Cardiac fibroblast (primary cell): ENCODE measurements at regions not wholly inside any gene's neighbourhood (a gene's known extent, or its start where the extent isn't known, plus 50 kb on each side); places are given as distances from the start of the nearest gene placed in this dataset.

Source experiments
- DNase-seq, 2 donors: peaks; one replicate each; pipeline versions ENCODE4 v3.0.0 to v3.0.0-alpha.2; 2010; ENCODE audit warnings: low read depth in 2 of 2
- H3K4me3 ChIP-seq, 2 donors: replicated peaks in 1 of 2; 1 replicate in 1 of 2; 2 replicates in 1 of 2; pipeline ENCODE4 v1.5.1; 2011; ENCODE audit warnings: low read depth in 2 of 2, low read length in 2 of 2, mild to moderate bottlenecking in 2 of 2, moderate library complexity in 1 of 2
- TF ChIP-seq, protein P1 (sequence below): IDR thresholded peaks from one replicate; pipeline ENCODE4 v1.5.1; 2011; ENCODE audit warnings: low read depth, mild to moderate bottlenecking, low read length, inconsistent platforms

DNA sequence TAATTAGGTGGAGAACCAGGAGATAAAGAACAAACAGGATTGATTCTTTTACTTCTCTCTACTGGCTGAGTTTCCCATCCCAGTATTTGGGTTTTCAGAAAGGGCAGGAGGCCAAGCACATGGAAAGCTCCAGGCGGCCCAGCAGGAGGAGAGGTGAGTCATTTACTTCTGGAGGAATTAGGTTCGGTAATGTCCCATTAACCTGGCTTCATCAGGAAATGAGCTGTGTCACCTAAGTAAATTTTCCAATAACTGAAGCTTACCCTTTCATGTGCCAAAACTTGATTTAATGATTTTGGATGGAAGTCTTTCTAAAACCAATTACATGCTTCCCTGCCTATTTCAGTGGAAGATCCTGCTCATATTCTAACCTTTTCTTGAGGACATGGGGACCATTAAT is 257.6 kb upstream of the USP24 start:
- TF ChIP-seq, protein P1, sequence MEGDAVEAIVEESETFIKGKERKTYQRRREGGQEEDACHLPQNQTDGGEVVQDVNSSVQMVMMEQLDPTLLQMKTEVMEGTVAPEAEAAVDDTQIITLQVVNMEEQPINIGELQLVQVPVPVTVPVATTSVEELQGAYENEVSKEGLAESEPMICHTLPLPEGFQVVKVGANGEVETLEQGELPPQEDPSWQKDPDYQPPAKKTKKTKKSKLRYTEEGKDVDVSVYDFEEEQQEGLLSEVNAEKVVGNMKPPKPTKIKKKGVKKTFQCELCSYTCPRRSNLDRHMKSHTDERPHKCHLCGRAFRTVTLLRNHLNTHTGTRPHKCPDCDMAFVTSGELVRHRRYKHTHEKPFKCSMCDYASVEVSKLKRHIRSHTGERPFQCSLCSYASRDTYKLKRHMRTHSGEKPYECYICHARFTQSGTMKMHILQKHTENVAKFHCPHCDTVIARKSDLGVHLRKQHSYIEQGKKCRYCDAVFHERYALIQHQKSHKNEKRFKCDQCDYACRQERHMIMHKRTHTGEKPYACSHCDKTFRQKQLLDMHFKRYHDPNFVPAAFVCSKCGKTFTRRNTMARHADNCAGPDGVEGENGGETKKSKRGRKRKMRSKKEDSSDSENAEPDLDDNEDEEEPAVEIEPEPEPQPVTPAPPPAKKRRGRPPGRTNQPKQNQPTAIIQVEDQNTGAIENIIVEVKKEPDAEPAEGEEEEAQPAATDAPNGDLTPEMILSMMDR: no peak
- no peak overlapping the region for H3K4me3 ChIP-seq
- DNase-seq: peak; percentile 36 to 40

DNA sequence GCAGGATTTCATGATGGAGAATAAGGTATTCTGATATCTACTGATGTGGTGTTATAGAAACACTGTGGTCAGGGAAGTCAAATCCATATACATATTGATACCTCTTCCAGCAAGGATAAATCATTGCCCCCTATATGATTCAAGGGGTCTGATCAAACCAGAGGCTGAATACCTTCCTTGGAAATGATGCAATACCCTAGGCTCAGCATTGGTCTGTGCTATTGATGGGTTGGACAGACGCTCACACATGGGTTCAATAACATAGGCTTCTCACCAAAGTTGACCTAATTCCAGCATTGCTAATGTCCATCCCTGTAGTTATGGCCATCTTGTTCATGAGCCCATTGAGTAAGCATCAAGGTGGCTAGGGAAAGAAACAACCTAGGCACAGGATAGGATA is 257.0 kb upstream of the USP24 start:
- no peak overlapping the region for H3K4me3 ChIP-seq
- TF ChIP-seq, protein P1: no peak
- DNase-seq: no peak

DNA sequence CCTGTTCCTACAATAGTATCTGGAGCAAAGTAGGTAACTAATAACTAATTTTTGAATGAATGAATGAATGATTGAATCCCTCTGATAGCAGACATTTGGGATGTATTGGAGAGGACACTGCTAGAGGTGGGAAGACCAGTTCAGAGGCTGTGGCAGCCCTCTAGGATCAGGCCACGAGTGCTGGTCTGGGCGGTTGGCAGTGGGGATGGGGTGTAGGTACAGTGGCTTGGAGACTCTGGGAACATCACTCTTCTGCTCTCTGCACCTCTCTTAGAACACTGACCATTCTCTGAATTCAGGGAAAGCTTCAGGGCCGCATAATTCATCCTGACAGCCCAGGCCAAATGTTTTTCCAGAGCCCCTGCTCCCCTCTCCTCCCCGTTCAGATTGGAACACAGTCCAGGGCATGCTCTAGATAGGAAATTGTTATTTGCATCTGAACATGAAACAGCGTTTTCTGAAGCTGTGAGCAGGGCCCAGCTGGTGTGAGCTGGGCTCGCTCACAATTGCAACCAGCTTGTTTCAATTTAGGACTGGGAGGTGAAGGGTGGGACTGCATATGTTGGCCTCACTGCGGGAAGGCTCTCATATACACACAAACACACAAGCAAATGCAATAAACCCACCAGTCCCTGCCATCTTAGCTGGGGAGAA is 253.1 kb upstream of the USP24 start:
- H3K4me3 ChIP-seq: no peak overlapping the region
- no peak for DNase-seq
- TF ChIP-seq, protein P1: no peak

GRCh38 chr1:55466921-55467320 is 251.8 kb upstream of the USP24 start:
- no peak overlapping the region for H3K4me3 ChIP-seq
- no peak for DNase-seq
- TF ChIP-seq, protein P1: no peak

DNA sequence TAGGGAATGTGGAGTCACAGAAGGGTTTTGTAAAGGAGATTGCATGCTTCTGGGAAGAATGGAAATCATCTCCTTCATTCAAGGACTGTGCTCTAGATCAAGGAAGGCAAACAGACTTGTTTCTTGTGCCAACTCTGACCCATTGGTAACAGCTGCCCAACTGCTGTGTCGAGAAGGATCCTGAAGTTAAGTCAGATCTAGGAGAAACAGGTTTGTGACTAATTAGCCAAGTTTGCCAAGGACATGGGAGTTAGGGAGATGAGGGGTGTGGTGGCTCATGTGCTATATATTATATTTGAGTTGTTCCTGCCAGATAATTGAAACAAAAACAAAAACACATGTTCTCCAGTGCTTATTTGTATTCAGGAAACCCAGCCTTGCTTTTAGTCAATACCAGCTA is 251.2 kb upstream of the USP24 start:
- TF ChIP-seq, protein P1: no peak
- no peak for DNase-seq
- no peak overlapping the region for H3K4me3 ChIP-seq

- TF ChIP-seq, protein P1: no peak
- no peak for DNase-seq
- H3K4me3 ChIP-seq: no peak overlapping the region
Observed at GRCh38 chr1:55464550-55464949, 249.4 kb upstream of the USP24 start.

DNA sequence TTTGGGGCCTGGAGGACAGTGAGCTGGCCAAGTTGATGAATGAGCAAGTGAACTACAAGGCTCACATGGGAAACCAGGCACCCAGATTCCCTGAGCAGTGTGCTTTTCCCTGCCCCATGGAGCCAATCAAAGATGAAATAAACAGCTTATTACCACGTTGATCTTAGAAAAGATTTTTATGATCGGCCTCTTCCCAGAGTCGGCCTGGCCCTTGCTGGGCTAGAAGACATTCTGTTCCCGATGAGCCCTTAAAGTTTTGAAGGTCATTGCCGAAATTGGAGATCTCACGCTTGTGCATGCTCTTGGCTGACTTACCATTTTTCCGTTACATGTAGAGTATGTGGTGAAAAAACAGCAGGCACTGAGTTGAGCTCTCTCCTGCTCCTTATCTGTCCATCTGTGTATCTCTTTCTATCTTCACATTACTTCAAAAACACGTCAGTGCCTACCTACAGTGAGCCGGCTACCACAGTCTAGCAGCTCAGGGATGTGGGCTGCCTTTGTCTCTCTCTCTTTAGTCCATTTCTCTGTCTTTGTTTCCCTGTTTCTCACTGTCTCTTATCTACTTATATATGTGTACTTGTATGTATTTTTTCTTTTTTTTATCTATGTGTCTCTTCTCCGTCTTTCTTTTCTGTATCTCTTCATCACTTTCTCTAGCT is 248.8 kb upstream of the USP24 start:
- H3K4me3 ChIP-seq: no peak overlapping the region
- no peak for DNase-seq
- TF ChIP-seq, protein P1: no peak
